ENCODE measurements at regions not wholly inside any gene's neighbourhood (a gene's known extent, or its start where the extent isn't known, plus 50 kb on each side); places are given as distances from the start of the nearest gene placed in this dataset.

DNA sequence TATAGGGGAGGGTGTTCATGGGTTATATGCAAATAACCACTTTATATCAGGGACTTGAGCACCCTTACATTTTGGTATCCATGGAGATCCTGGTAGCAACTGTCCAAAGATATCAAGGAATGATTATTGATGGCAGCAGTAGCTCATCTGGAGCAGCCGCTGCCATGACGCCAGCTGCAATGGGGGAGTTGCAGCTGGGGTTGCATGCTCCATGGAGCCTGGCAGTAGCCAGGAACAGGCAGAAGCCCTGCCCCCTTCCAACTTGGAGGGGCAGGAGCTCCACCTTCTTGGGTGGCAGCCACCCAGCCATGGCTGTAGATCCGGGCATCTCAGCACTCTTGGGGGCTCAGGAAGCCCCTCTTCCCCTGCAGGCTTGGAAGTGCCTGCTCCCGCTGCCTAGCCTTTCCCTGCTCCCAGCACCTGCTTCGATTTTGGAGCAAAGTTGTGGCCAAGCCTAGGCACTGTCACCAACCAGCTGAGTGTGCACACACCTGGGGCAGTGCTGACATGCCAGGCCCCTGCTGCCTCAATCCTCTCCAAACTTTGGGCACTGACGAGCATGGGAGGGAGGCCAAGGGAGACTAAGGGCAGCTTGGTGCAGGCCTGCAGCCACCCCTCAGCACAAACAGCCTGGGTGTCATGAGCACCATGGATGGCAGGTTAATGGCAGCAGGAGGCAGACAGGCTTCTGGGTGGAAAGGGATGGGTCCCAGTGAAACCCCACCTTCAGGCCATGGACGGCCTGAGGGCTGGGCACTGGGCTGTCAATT is 235.6 kb upstream of the CSNK1A1L start:
- TF ChIP-seq EGR1 (IDR thresholded peaks at IDR 0.05): no peak
- TF ChIP-seq, protein P1, sequence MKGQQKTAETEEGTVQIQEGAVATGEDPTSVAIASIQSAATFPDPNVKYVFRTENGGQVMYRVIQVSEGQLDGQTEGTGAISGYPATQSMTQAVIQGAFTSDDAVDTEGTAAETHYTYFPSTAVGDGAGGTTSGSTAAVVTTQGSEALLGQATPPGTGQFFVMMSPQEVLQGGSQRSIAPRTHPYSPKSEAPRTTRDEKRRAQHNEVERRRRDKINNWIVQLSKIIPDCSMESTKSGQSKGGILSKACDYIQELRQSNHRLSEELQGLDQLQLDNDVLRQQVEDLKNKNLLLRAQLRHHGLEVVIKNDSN (IDR thresholded peaks at IDR 0.05): no peak
- no peak for TF ChIP-seq CEBPB (IDR thresholded peaks at IDR 0.05)
- no peak for TF ChIP-seq ZBTB7A (IDR thresholded peaks at IDR 0.05; ENCODE audit: low read depth)
- TF ChIP-seq FOXM1 (IDR thresholded peaks at IDR 0.05; ENCODE audit: borderline replicate concordance, low read depth): no peak
- TF ChIP-seq TEAD4 (IDR thresholded peaks at IDR 0.05): no peak
- no peak for TF ChIP-seq EP300 (IDR thresholded peaks at IDR 0.05; ENCODE audit: borderline replicate concordance)
- TF ChIP-seq, protein P2, sequence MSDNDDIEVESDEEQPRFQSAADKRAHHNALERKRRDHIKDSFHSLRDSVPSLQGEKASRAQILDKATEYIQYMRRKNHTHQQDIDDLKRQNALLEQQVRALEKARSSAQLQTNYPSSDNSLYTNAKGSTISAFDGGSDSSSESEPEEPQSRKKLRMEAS (IDR thresholded peaks at IDR 0.05): no peak
- TF ChIP-seq CREB1 (IDR thresholded peaks at IDR 0.05; ENCODE audit: low read depth): no peak
- TF ChIP-seq TCF12 (IDR thresholded peaks at IDR 0.05; ENCODE audit: low read depth): no peak
- TF ChIP-seq RAD21 (IDR thresholded peaks at IDR 0.05; ENCODE audit: low read depth): no peak
- TF ChIP-seq YY1 (IDR thresholded peaks at IDR 0.05; ENCODE audit: low read depth): no peak
- TF ChIP-seq, protein P3, sequence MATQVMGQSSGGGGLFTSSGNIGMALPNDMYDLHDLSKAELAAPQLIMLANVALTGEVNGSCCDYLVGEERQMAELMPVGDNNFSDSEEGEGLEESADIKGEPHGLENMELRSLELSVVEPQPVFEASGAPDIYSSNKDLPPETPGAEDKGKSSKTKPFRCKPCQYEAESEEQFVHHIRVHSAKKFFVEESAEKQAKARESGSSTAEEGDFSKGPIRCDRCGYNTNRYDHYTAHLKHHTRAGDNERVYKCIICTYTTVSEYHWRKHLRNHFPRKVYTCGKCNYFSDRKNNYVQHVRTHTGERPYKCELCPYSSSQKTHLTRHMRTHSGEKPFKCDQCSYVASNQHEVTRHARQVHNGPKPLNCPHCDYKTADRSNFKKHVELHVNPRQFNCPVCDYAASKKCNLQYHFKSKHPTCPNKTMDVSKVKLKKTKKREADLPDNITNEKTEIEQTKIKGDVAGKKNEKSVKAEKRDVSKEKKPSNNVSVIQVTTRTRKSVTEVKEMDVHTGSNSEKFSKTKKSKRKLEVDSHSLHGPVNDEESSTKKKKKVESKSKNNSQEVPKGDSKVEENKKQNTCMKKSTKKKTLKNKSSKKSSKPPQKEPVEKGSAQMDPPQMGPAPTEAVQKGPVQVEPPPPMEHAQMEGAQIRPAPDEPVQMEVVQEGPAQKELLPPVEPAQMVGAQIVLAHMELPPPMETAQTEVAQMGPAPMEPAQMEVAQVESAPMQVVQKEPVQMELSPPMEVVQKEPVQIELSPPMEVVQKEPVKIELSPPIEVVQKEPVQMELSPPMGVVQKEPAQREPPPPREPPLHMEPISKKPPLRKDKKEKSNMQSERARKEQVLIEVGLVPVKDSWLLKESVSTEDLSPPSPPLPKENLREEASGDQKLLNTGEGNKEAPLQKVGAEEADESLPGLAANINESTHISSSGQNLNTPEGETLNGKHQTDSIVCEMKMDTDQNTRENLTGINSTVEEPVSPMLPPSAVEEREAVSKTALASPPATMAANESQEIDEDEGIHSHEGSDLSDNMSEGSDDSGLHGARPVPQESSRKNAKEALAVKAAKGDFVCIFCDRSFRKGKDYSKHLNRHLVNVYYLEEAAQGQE (IDR thresholded peaks at IDR 0.05; ENCODE audit: low read depth): no peak
- TF ChIP-seq TAF1 (IDR thresholded peaks at IDR 0.05; ENCODE audit: low read depth): no peak
- no peak for TF ChIP-seq NFIC (IDR thresholded peaks at IDR 0.05)

DNA sequence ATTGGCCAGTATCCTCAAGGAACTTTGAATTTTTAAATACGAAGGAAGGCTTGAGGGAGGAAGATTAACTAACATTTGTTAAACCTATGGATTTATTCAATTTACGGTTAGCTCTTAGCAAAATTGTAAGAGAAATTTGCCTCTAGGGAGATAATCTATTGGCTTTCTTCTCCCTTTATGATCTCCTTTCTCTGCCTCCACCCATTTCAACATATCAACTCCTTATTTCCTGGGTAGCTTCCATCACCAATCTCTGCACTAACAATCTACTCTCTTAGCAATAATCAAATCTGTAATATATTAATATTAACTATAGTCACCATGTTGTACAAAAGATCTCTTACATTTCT is 233.9 kb upstream of the CSNK1A1L start:
- TF ChIP-seq YY1 (IDR thresholded peaks at IDR 0.05; ENCODE audit: low read depth) (no peak), TAF1 (IDR thresholded peaks at IDR 0.05; ENCODE audit: low read depth) (no peak), FOXM1 (IDR thresholded peaks at IDR 0.05; ENCODE audit: borderline replicate concordance, low read depth) (no peak), NFIC (IDR thresholded peaks at IDR 0.05) (no peak), RAD21 (IDR thresholded peaks at IDR 0.05; ENCODE audit: low read depth) (no peak), EP300 (IDR thresholded peaks at IDR 0.05; ENCODE audit: borderline replicate concordance) (no peak), ZBTB7A (IDR thresholded peaks at IDR 0.05; ENCODE audit: low read depth) (no peak), CREB1 (IDR thresholded peaks at IDR 0.05; ENCODE audit: low read depth) (no peak), TCF12 (IDR thresholded peaks at IDR 0.05; ENCODE audit: low read depth) (no peak), EGR1 (IDR thresholded peaks at IDR 0.05) (no peak), CEBPB (IDR thresholded peaks at IDR 0.05) (no peak), TEAD4 (IDR thresholded peaks at IDR 0.05) (no peak)
- TF ChIP-seq, protein P3 (IDR thresholded peaks at IDR 0.05; ENCODE audit: low read depth): no peak
- TF ChIP-seq, protein P2 (IDR thresholded peaks at IDR 0.05): no peak
- TF ChIP-seq, protein P1 (IDR thresholded peaks at IDR 0.05): no peak

DNA sequence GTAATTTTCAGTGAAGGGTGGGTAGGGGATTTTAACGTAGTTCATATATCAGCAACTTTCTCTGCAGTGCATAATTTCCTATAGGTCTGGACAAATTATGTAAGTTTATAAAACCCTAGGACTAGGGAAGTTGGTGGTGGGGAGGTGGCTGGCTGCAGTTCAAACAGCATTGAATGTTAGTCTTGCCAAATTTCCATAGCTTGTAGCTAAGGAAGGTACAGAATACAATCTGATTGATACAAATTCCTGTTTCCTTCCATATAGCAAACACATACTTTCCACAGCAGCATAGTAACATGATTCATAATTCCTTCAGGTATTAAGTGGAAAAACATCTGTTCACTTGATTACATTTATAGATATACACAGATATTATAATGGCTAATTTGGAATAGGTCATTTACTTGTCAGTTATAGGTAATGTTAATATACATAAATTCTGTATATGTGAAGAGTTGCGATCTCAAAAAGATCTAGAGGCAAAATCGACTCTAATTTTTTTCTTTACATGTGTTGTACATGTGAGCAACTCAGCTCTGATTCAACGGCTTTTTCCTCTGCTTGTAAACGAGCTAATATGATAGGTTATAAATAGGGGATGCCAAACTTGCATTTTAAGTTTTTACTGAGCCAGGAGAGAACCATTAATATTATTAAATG is 233.4 kb upstream of the CSNK1A1L start:
- TF ChIP-seq, protein P3 (IDR thresholded peaks at IDR 0.05; ENCODE audit: low read depth): no peak

DNA sequence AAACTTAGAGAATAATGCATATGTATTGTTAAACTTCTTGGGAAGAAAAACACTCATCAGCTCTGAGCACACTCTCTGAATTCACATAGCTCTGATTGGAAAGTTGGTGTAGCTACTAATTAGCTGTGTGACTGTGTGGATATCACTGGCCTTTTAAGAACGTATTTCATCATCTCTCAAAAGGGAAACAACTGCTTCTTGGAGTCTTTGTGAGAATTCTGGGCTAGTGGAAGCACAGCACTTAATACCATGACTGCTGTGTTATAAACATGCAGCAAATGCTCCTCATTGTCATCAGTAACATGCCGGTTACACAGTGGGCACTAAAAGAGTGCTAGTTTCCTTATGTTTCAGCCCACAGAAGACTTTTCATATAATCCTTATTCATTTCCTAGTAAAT is 220.9 kb upstream of the CSNK1A1L start:
- TF ChIP-seq CEBPB (IDR thresholded peaks at IDR 0.05) (no peak), FOXM1 (IDR thresholded peaks at IDR 0.05; ENCODE audit: borderline replicate concordance, low read depth) (no peak), EGR1 (IDR thresholded peaks at IDR 0.05) (no peak), TEAD4 (IDR thresholded peaks at IDR 0.05) (no peak), NFIC (IDR thresholded peaks at IDR 0.05) (no peak), CREB1 (IDR thresholded peaks at IDR 0.05; ENCODE audit: low read depth) (no peak), YY1 (IDR thresholded peaks at IDR 0.05; ENCODE audit: low read depth) (no peak)
- TF ChIP-seq, protein P1 (IDR thresholded peaks at IDR 0.05): no peak
- TF ChIP-seq, protein P3 (IDR thresholded peaks at IDR 0.05; ENCODE audit: low read depth): no peak

Data from Ishikawa (cell line).